Lower leg skin (tissue), 4 donors: ENCODE measurements at regions not wholly inside any gene's neighbourhood (a gene's known extent, or its start where the extent isn't known, plus 50 kb on each side); places are given as distances from the start of the nearest gene placed in this dataset.

Source experiments
- DNase-seq, 2 donors: peaks; one replicate each; pipeline ENCODE4 v3.0.0-alpha.2; 2019; ENCODE audit warnings: low spot score in 2 of 2
- H3K4me3 ChIP-seq: fragments of 200-600 bp; sonication (generic); 2 replicates; pipeline ENCODE4 v1.5.1; 2017; ENCODE audit warnings: mild to moderate bottlenecking, low read depth; ENCODE audit not compliant: poor library complexity, severe bottlenecking
- CTCF ChIP-seq, 3 donors: fragments of 450-650 bp; IDR thresholded peaks; one replicate each; pipeline ENCODE4 v1.5.1; 2016; ENCODE audit warnings: antibody characterized with exemption in 3 of 3, mild to moderate bottlenecking in 3 of 3, moderate library complexity in 2 of 3
- POLR2A ChIP-seq, 2 donors: fragments of 450-650 bp; IDR thresholded peaks; one replicate each; pipeline ENCODE4 v1.6.1; 2016 to 2017; ENCODE audit warnings: antibody characterized with exemption in 2 of 2, mild to moderate bottlenecking in 1 of 2, moderate library complexity in 1 of 2
- WGBS, 2 donors: methylation state at CpG; one replicate each; pipeline ENCODE4 v1.1.5; 2018; 5-methylcytosine and 5-hydroxymethylcytosine counted together
- intact Hi-C: fragments of 100-400 bp; cut with DNase I; formaldehyde crosslinking; loops from one replicate; pipeline ENCODE4 v1.15.0; 2023; ENCODE audit warnings: low total_unique reads

- no peak overlapping the region for H3K4me3 ChIP-seq
- DNase-seq, result no peak
- intact Hi-C loops, result no loop called here
- WGBS, 2 donors, result 73 to 74% methylated on average over 5 of the region's 5 CpGs
- TF ChIP-seq POLR2A (IDR thresholded peaks at IDR 0.05), result no peak
- TF ChIP-seq CTCF (IDR thresholded peaks at IDR 0.05), result no peak
Observed at GRCh38 chr6:81831274-81831673, 78.8 kb upstream of the TENT5A start.

- H3K4me3 ChIP-seq, result no peak overlapping the region
- no peak for DNase-seq
- intact Hi-C loops, result no loop called here
- TF ChIP-seq POLR2A (IDR thresholded peaks at IDR 0.05), result no peak
- 36 to 41% methylated on average over 1 of the region's 1 CpG for WGBS, 2 donors
Observed at GRCh38 chr6:81826784-81827183, 74.3 kb upstream of the TENT5A start.

GRCh38 chr6:81822568-81822967, 70.1 kb upstream of the TENT5A start:
- intact Hi-C loops, result no loop called here
- no peak for DNase-seq
- TF ChIP-seq CTCF (IDR thresholded peaks at IDR 0.05), result no peak
- TF ChIP-seq POLR2A (IDR thresholded peaks at IDR 0.05), result no peak
- no peak overlapping the region for H3K4me3 ChIP-seq
- WGBS, 2 donors, result 87 to 90% methylated on average over 3 of the region's 3 CpGs

GRCh38 chr6:81821449-81821848, 69.0 kb upstream of the TENT5A start:
- H3K4me3 ChIP-seq, result no peak overlapping the region
- intact Hi-C loops, result no loop called here
- no peak for DNase-seq
- TF ChIP-seq CTCF (IDR thresholded peaks at IDR 0.05) (no peak), POLR2A (IDR thresholded peaks at IDR 0.05) (no peak)

- 60 to 70% methylated on average over 1 of the region's 1 CpG for WGBS, 2 donors
- TF ChIP-seq CTCF (IDR thresholded peaks at IDR 0.05) (no peak), POLR2A (IDR thresholded peaks at IDR 0.05) (no peak)
- no peak for DNase-seq
- no peak overlapping the region for H3K4me3 ChIP-seq
- intact Hi-C loops, result no loop called here
Observed at GRCh38 chr6:81820980-81821379, 68.5 kb upstream of the TENT5A start.

- 89 to 94% methylated on average over 2 of the region's 2 CpGs for WGBS, 2 donors
Observed at GRCh38 chr6:81820422-81820821, 67.9 kb upstream of the TENT5A start.

More at GRCh38 chr6:81820422-81820821, 67.9 kb upstream of the TENT5A start:
- no peak overlapping the region for H3K4me3 ChIP-seq
- intact Hi-C loops, result no loop called here
- no peak for DNase-seq
- TF ChIP-seq POLR2A (IDR thresholded peaks at IDR 0.05) (no peak), CTCF (IDR thresholded peaks at IDR 0.05) (no peak)
